H54 (cell line): ENCODE measurements at regions not wholly inside any gene's neighbourhood (a gene's known extent, or its start where the extent isn't known, plus 50 kb on each side); places are given as distances from the start of the nearest gene placed in this dataset.

Source experiments
- DNase-seq: peaks from one replicate; pipeline ENCODE4 v3.0.0; 2011; ENCODE audit warnings: low spot score, mixed read lengths; ENCODE audit not compliant: insufficient read length
- FAIRE-seq: peaks from 3 replicates; lab custom pipeline; 2011; peaks lifted over from hg19 to GRCh38; lab: Jason Lieb, UNC
- POLR2A ChIP-seq: IDR thresholded peaks from 2 replicates; pipeline ENCODE4 v1.6.1; 2011; ENCODE audit warnings: low read depth, mild to moderate bottlenecking, low read length

GRCh38 chr4:30314001-30314400 is 406.2 kb upstream of the PCDH7 start:
- no peak for TF ChIP-seq POLR2A
- FAIRE-seq = no peak

DNA sequence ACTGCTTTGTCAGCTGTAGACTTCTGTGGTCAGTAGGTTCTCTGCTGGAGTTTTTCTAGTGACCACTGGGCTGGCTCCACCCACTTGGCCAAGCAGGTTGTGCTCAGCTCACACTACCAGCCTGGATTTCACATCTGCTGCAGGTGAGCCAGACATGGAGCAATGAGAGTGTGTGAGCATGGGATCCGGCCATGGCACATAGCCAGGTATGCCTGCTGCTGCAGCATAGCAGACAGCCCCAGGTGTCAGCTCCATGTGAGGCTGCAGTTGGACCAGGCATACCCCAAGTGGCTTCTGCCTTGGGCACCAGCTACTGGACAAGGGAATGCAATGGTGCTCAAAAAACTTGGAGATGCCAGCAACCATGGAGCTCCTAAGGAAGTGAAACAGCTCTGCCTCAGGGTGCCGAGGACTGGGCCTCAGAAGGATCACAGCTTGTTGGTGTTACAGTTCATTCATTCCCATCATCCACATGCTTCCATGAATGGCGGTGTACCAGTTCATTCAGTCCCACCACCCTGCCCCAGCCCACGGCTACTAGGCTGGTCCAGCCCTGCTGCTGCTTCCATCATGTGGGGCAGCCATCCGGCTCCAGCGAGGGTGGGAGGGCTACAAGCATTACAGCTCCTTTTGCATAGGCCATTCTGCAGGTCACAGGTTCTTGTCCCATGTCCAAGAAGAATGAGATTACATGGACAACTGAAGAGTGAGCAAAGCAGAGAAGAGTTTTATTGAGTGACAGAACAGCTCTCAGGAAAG is 389.1 kb upstream of the PCDH7 start:
- DNase-seq (no peak), FAIRE-seq (no peak)

More at GRCh38 chr4:30314001-30314400, 406.2 kb upstream of the PCDH7 start:
- DNase-seq = no peak

GRCh38 chr4:30341731-30342130 is 378.4 kb upstream of the PCDH7 start:
- no peak for DNase-seq

More for the DNA sequence above, 389.1 kb upstream of the PCDH7 start:
- TF ChIP-seq POLR2A = no peak

DNA sequence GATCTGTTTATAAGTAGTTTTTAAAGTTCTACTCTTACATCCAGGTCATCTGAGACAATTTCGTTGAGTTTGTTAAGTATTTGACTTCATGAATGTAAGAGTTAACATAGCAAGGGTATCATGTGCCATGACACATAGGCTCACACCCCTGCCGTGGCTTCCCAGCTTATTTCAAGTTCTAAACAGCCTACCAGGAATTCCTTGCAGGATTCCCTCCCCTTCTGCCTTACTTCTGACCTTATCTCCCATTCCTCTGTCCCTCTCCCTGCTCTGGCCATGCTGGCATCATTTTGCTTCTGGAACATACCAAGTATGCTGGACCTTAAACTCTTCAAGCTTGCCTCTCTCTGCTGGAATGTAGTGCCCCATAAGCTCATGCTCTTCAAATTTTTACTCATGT is 369.9 kb upstream of the PCDH7 start:
- no peak for DNase-seq
- TF ChIP-seq POLR2A = no peak
- FAIRE-seq = no peak

More at GRCh38 chr4:30341731-30342130, 378.4 kb upstream of the PCDH7 start:
- no peak for TF ChIP-seq POLR2A
- no peak for FAIRE-seq

DNA sequence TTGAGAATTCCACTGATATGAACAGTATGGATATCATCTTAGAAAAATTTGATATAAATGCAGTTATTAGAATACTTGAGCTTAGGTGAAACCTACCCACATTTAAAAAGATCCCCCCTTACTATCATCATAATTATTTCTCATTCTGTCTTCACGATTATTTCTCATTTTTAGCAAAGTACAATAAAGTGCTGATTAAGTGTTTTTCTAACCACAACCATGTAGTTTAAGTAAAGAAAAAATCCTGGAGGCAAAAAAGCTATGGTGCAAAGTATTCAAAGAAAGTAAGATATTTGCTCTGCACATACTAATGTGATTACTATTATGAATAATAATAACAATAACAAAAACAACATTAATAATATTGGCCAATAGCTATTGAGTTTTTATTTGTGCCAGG is 365.6 kb upstream of the PCDH7 start:
- DNase-seq (no peak), FAIRE-seq (no peak)
- no peak for TF ChIP-seq POLR2A

GRCh38 chr4:30362436-30362835 is 357.7 kb upstream of the PCDH7 start:
- FAIRE-seq = no peak
- no peak for TF ChIP-seq POLR2A
- no peak for DNase-seq

DNA sequence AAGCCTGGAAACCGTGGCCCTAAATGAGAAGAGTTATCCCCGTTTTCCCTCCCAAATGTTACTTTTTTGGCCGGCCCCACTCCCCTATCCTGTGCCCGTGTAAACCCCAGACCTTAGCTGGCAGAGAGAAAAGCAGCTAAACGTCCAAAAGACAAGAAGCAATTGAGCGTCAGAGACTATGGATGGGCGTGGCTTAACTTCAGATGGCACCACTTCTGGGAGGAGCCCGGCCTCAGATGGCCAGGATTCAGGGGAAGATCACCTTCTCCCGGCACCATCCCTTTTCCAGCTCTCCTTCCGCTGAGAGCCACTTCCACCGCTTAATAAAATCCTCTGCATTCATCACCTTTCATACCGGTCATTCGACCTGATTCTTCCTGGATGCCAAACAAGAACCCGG is 350.1 kb upstream of the PCDH7 start:
- no peak for DNase-seq
- FAIRE-seq = no peak
- no peak for TF ChIP-seq POLR2A

DNA sequence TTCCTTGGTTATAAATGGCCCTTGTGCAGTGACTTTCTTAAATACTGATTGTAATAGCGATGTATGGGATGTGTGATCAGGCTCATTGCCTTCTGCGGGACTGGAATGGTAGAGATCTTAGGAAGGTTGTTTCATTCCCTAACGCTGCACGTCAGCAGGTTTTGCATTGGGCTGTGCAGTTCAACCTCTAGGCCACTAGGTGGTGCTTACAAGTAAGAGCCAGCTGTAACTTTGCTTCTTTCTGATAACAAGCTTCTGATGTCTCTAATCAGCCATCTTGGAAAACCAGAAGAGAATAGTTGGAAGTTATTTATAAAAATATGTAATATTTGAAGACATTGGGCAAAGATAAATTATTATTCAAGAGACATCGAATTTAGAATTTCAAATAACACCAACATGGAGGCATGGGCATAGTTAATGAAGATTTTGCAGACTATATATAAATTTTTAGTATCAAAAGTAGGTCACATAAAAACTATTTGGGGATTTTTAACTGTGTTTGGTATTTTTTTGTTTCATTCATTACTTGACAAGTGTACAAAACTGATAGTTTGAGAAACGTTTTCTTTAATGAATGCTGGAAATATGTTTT is 339.7 kb upstream of the PCDH7 start:
- no peak for DNase-seq
- peak; percentile 78 for FAIRE-seq
- TF ChIP-seq POLR2A = no peak

DNA sequence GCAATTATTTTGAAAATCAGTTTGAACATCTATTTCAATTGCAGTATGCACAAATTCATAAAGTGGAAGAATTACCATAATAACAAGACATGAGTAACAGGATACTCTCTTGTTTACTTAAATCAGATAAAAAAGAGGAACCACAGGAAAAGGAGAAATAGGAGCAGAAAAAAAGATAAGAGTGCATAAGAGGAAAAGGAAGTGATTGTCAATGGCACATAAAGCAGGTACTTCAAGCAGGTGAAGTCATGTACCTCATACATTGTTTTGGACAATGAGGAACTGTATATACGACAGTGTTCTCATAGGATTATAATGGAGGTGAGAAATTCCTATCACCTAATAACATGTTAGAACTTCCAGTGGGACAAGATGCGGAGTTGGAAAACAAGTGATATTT is 334.5 kb upstream of the PCDH7 start:
- TF ChIP-seq POLR2A = no peak
- DNase-seq (no peak), FAIRE-seq (no peak)

DNA sequence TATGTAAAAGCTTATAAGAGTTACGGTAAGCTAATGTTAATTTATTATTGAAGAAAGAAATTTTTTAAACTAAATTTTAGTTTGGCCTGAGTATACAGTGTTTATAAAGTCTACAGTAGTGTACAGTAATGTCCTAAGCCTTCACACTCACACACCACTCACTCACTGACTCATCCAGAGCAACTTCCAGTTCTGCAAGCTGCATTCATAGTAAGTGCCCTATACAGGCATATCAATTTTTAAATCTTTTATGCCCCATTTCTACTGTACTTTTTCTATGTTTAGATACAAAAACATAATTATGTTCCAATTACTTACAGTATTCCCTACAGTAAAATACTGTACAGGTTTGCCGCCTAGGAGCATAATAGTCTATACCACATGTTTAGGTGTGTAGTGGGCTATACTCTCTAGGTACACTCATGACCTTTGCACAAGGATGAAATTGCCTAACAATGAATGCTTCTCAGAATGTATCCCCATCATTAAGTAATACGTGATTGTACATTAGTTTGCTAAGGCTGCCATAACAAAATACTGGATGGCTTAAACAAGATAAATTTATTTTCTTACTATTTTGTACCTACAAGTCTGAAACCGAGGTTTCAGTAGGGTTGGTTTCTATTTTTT is 333.8 kb upstream of the PCDH7 start:
- FAIRE-seq (peak; percentile 15), DNase-seq (no peak)
- no peak for TF ChIP-seq POLR2A

- no peak for DNase-seq
- no peak for TF ChIP-seq POLR2A
- FAIRE-seq = no peak
Observed at GRCh38 chr4:30395902-30396301, 324.3 kb upstream of the PCDH7 start.

- TF ChIP-seq POLR2A = no peak
- FAIRE-seq (no peak), DNase-seq (no peak)
Observed at GRCh38 chr4:30396772-30397475, 323.2 kb upstream of the PCDH7 start.

DNA sequence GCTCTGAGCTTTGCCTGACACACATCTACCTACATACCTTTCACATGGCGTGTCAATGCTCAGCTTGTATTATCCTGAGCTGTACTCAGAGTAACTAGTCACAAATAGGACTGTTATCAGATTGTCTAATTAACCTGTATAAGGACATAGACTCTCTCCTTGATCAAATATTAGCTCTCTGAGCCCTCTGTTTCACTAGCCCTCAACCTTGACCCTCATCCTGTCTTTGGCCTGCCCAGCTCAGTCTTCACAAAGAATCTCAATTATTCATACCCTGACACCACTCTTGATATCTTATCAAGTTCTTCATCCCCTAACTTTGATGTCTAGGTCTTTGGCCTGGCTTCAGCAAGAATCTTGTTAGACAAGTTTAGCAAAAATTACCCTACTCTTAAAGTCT is 320.7 kb upstream of the PCDH7 start:
- FAIRE-seq (no peak), DNase-seq (no peak)
- TF ChIP-seq POLR2A = no peak

DNA sequence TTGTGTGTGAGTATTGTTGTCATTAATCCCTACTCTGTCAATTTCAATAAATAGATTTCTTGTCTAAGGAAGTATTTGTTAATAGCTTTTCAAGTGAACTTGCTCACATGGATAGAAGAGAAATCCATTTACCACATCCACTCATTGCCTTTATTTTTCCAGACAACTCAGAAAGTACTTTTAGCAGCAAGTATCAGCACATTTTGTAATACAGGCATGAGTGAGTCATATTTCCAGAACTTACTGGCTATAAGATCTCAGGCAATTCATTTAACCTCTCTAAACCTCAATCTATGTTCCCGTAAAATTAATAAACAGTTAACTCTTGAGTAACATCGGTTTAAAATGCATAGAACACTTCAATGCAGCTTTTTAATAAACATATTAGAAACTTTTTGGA is 317.9 kb upstream of the PCDH7 start:
- DNase-seq (no peak), FAIRE-seq (no peak)
- TF ChIP-seq POLR2A = no peak

- DNase-seq (no peak), FAIRE-seq (no peak)
- TF ChIP-seq POLR2A = no peak
Observed at GRCh38 chr4:30413915-30414314, 306.3 kb upstream of the PCDH7 start.
